Gastrocnemius medialis (tissue), 4 donors: ENCODE measurements at regions not wholly inside any gene's neighbourhood (a gene's known extent, or its start where the extent isn't known, plus 50 kb on each side); places are given as distances from the start of the nearest gene placed in this dataset.

Experiments
- CTCF ChIP-seq, 5 experiments: fragments of 450-650 bp in 3 of 5; fragments of 200-600 bp in 2 of 5; sonication (generic) in 2 of 5; IDR thresholded peaks in 4 of 5; conservative IDR thresholded peaks in 1 of 5; 1 replicate in 4 of 5; 2 replicates in 1 of 5; pipeline ENCODE4 v1.5.1; 2016 to 2019; ENCODE audit warnings: antibody characterized with exemption in 5 of 5, mild to moderate bottlenecking in 3 of 5, moderate library complexity in 3 of 5
- POLR2A ChIP-seq, 2 donors: fragments of 450-650 bp; IDR thresholded peaks; one replicate each; pipeline ENCODE4 v1.6.1; 2017; ENCODE audit warnings: antibody characterized with exemption in 2 of 2, mild to moderate bottlenecking in 2 of 2, moderate library complexity in 2 of 2

GRCh38 chr13:67803118-67803517, 573.0 kb upstream of the PCDH9 start:
- TF ChIP-seq CTCF (IDR thresholded peaks at IDR 0.05 in 4 of 5, conservative IDR thresholded peaks at IDR 0.05 in 1 of 5) (no peak), POLR2A (IDR thresholded peaks at IDR 0.05) (no peak)
